Neural progenitor cell (in vitro differentiated cells): ENCODE measurements at regions not wholly inside any gene's neighbourhood (a gene's known extent, or its start where the extent isn't known, plus 50 kb on each side); places are given as distances from the start of the nearest gene placed in this dataset.

Source experiments
- EZH2 ChIP-seq: fragments of 200-600 bp; sonication (generic); IDR thresholded peaks from 2 replicates; pipeline ENCODE4 v1.6.1; 2017; ENCODE audit warnings: antibody characterized with exemption, mild to moderate bottlenecking, moderate library complexity
- EZH2phosphoT487 ChIP-seq: fragments of 200-600 bp; sonication (generic); IDR thresholded peaks from 2 replicates; pipeline ENCODE4 v1.6.1; 2017; ENCODE audit warnings: antibody characterized with exemption

GRCh38 chrX:39144323-39144722, 343.1 kb downstream of the MID1IP1 start:
- TF ChIP-seq EZH2phosphoT487 (no peak), EZH2 (no peak)
